PC-9 (cell line): ENCODE measurements at regions not wholly inside any gene's neighbourhood (a gene's known extent, or its start where the extent isn't known, plus 50 kb on each side); places are given as distances from the start of the nearest gene placed in this dataset.

ENCODE experiments used
- BruUV-seq: library from RNA; stranded (reverse); fragments of 400-500 nt; replicated peaks from 2 replicates; lab custom pipeline; 2021; lab: Mats Ljungman, UMichigan
- CTCF ChIA-PET: fragments of 300-600 bp; sonication (Branson Sonifier 250); formaldehyde crosslinking; loops from one replicate; lab custom pipeline; 2022; ENCODE audit warnings: antibody characterized with exemption; lab: Charles Lee
- POLR2A ChIA-PET: fragments of 300-600 bp; sonication (Branson Sonifier 250); formaldehyde crosslinking; loops from one replicate; lab custom pipeline; 2022; ENCODE audit warnings: antibody characterized with exemption; ENCODE audit not compliant: unreplicated experiment; lab: Charles Lee
- DNase-seq, 2 experiments: peaks; one replicate each; pipeline versions ENCODE4 v3.0.0 to v3.0.0-alpha.2; 2015 to 2022; ENCODE audit warnings: mixed read lengths in 1 of 2
- H2AFZ ChIP-seq: fragments of 200-600 bp; sonication (generic); 2 replicates; pipeline ENCODE4 v1.8.1; 2017; ENCODE audit warnings: antibody characterized with exemption
- H3F3A ChIP-seq: fragments of 200-600 bp; sonication (generic); 2 replicates; pipeline ENCODE4 v1.8.1; 2017; ENCODE audit warnings: antibody characterized with exemption, mild to moderate bottlenecking, low read depth; ENCODE audit not compliant: insufficient read depth
- H3K27ac ChIP-seq: fragments of 200-600 bp; sonication (generic); 2 replicates; pipeline ENCODE4 v1.6.1; 2016; ENCODE audit warnings: mixed run types
- H3K27me3 ChIP-seq: fragments of 200-600 bp; sonication (generic); 2 replicates; pipeline ENCODE4 v1.6.1; 2016; ENCODE audit warnings: low read depth, mixed run types; ENCODE audit not compliant: insufficient read depth
- H3K36me3 ChIP-seq: fragments of 200-600 bp; sonication (generic); 2 replicates; pipeline ENCODE4 v1.6.1; 2016; ENCODE audit warnings: low read depth, mixed run types
- H3K4me1 ChIP-seq: fragments of 200-600 bp; sonication (generic); replicated peaks from 2 replicates; pipeline ENCODE4 v1.6.1; 2016; ENCODE audit warnings: mixed run types; ENCODE audit not compliant: insufficient read depth
- H3K4me2 ChIP-seq: fragments of 200-600 bp; sonication (generic); 2 replicates; pipeline ENCODE4 v1.6.1; 2017; ENCODE audit warnings: mixed run types
- H3K4me3 ChIP-seq: fragments of 200-600 bp; sonication (generic); 2 replicates; pipeline ENCODE4 v1.6.1; 2016; ENCODE audit warnings: mixed run types
- H3K79me2 ChIP-seq: fragments of 200-600 bp; sonication (generic); 2 replicates; pipeline ENCODE4 v1.6.1; 2017; ENCODE audit warnings: low read depth, mixed run types
- H3K9me2 ChIP-seq: fragments of 200-600 bp; sonication (generic); 2 replicates; pipeline ENCODE4 v1.8.1; 2017; ENCODE audit warnings: mild to moderate bottlenecking; ENCODE audit not compliant: insufficient read depth
- H3K9me3 ChIP-seq: fragments of 200-600 bp; sonication (generic); 2 replicates; pipeline ENCODE4 v1.8.1; 2016; ENCODE audit warnings: low read depth; ENCODE audit not compliant: insufficient read depth
- H4K20me1 ChIP-seq: fragments of 200-600 bp; sonication (generic); 2 replicates; pipeline ENCODE4 v1.8.1; 2017; ENCODE audit not compliant: insufficient read depth
- CTCF ChIP-seq: fragments of 200-600 bp; sonication (generic); conservative IDR thresholded peaks from 2 replicates; pipeline ENCODE4 v1.6.1; 2017; ENCODE audit warnings: mixed run types, antibody characterized with exemption, mild to moderate bottlenecking, moderate library complexity
- EZH2 ChIP-seq: fragments of 200-600 bp; sonication (generic); IDR thresholded peaks from 2 replicates; pipeline ENCODE4 v1.8.0; 2017; ENCODE audit warnings: antibody characterized with exemption, low read depth
- intact Hi-C: fragments of 100-400 bp; cut with micrococcal nuclease; formaldehyde crosslinking; loops from one replicate; pipeline ENCODE4 v1.10.0; 2022; ENCODE audit not compliant: unreplicated experiment

GRCh38 chr1:82646888-82647287 lies 846.2 kb downstream of the ADGRL2 start:
- ChIA-PET POLR2A (interaction anchor here (0.5 kb wide), 1 partner anchor 154 kb away, joined by 4 read pairs; no protein-coding TSS in a partner anchor), CTCF (no interaction called here)
- H3K4me2 ChIP-seq, result no peak overlapping the region

GRCh38 chr1:82646336-82646735 lies 845.6 kb downstream of the ADGRL2 start:
- no peak overlapping the region for H2AFZ ChIP-seq
- no peaks in the 10 kb centered on the region for H3K9me2 ChIP-seq
- no peaks in the 10 kb centered on the region for H3K9me3 ChIP-seq
- H3K79me2 ChIP-seq, result no peaks in the 10 kb centered on the region
- no TSS peak for BruUV-seq
- no peaks in the 10 kb centered on the region for H3F3A ChIP-seq
- no peaks in the 10 kb centered on the region for H3K4me1 ChIP-seq
- TF ChIP-seq EZH2 (no peak), CTCF (no peak)
- intact Hi-C loops, result no loop called here
- H3K27ac ChIP-seq, result no peak overlapping the region
- no peaks in the 10 kb centered on the region for H4K20me1 ChIP-seq
- DNase-seq, result no peak
- no peak overlapping the region for H3K4me3 ChIP-seq
- ChIA-PET POLR2A (no interaction called here), CTCF (no interaction called here)
- H3K36me3 ChIP-seq, result no peaks in the 10 kb centered on the region
- no peak overlapping the region for H3K4me2 ChIP-seq
- no peaks in the 10 kb centered on the region for H3K27me3 ChIP-seq

More at GRCh38 chr1:82646888-82647287, 846.2 kb downstream of the ADGRL2 start:
- H3K27me3 ChIP-seq, result no peaks in the 10 kb centered on the region
- H3K4me1 ChIP-seq, result no peaks in the 10 kb centered on the region
- H3K36me3 ChIP-seq, result no peaks in the 10 kb centered on the region
- no peaks in the 10 kb centered on the region for H3F3A ChIP-seq
- H2AFZ ChIP-seq, result no peak overlapping the region
- no peak for TF ChIP-seq EZH2
- TF ChIP-seq CTCF, result no peak
- H3K9me2 ChIP-seq, result no peaks in the 10 kb centered on the region
- H3K4me3 ChIP-seq, result no peak overlapping the region
- BruUV-seq, result no TSS peak
- no peaks in the 10 kb centered on the region for H3K79me2 ChIP-seq
- intact Hi-C loops, result no loop called here
- H3K27ac ChIP-seq, result no peak overlapping the region
- no peaks in the 10 kb centered on the region for H3K9me3 ChIP-seq
- DNase-seq, result no peak
- no peaks in the 10 kb centered on the region for H4K20me1 ChIP-seq

- H3K4me2 ChIP-seq, result no peak overlapping the region
- no peaks in the 10 kb centered on the region for H3K9me3 ChIP-seq
- H3F3A ChIP-seq, result no peaks in the 10 kb centered on the region
- no peaks in the 10 kb centered on the region for H4K20me1 ChIP-seq
- CTCF ChIA-PET, result no interaction called here
- H3K4me1 ChIP-seq, result no peaks in the 10 kb centered on the region
- intact Hi-C loops, result no loop called here
- no peaks in the 10 kb centered on the region for H3K27me3 ChIP-seq
- no peaks in the 10 kb centered on the region for H3K79me2 ChIP-seq
- no peak overlapping the region for H2AFZ ChIP-seq
- TF ChIP-seq CTCF (no peak), EZH2 (no peak)
- no peak overlapping the region for H3K27ac ChIP-seq
- POLR2A ChIA-PET, result no interaction called here
- no peaks in the 10 kb centered on the region for H3K9me2 ChIP-seq
- DNase-seq, result no peak
- no peaks in the 10 kb centered on the region for H3K36me3 ChIP-seq
- no peak overlapping the region for H3K4me3 ChIP-seq
- BruUV-seq, result no TSS peak
Observed at GRCh38 chr1:82644186-82644915, 843.6 kb downstream of the ADGRL2 start.
